ENCODE measurements at regions not wholly inside any gene's neighbourhood (a gene's known extent, or its start where the extent isn't known, plus 50 kb on each side); places are given as distances from the start of the nearest gene placed in this dataset.

GRCh38 chr10:47182934-47183703 lies 116.9 kb upstream of the GDF10 start:
- TF ChIP-seq CTCF (IDR thresholded peaks at IDR 0.05; ENCODE audit: low read length) (no peak), EZH2 (optimal IDR thresholded peaks at IDR 0.05; ENCODE audit: low read depth, low read length) (no peak)
